GM19043 (cell line): ENCODE measurements at regions not wholly inside any gene's neighbourhood (a gene's known extent, or its start where the extent isn't known, plus 50 kb on each side); places are given as distances from the start of the nearest gene placed in this dataset.
"Not testable (repeated sequence)": the region's sequence is repeated elsewhere in the genome, so short reads cannot be mapped to it uniquely, and the experiment has no call there.

Source experiments
- ATAC-seq: cut with Tn5 transposase; IDR thresholded peaks from one replicate; pipeline ENCODE4 v1.9.1; 2021; ENCODE audit warnings: low read depth; ENCODE audit not compliant: unreplicated experiment

GRCh38 chr18:78239090-78239457 lies 740.5 kb upstream of the SALL3 start:
- no peak for ATAC-seq

DNA sequence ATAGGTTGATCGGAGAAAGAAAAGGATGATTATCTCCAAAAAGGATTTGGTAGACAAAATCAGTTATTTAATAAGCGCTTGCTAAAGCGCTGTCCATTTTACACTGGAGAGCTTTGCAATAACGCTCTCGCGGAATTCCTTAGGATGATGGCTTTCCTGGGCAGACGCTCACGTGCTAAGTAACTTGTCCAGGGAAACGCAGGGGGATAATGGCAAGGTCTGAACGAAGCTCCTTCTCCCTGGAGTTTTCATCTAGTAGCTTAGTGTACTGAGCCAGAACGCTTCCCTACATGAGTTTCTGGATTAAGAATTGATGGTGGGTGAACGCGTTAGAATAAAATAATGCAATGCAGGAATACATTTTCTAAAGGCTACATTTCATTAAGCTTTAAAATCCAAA lies 739.5 kb upstream of the SALL3 start:
- no peak for ATAC-seq

GRCh38 chr18:78240627-78241252 lies 738.9 kb upstream of the SALL3 start:
- no peak for ATAC-seq

- no peak for ATAC-seq
Measured at GRCh38 chr18:78241535-78242253, 737.9 kb upstream of the SALL3 start.

DNA sequence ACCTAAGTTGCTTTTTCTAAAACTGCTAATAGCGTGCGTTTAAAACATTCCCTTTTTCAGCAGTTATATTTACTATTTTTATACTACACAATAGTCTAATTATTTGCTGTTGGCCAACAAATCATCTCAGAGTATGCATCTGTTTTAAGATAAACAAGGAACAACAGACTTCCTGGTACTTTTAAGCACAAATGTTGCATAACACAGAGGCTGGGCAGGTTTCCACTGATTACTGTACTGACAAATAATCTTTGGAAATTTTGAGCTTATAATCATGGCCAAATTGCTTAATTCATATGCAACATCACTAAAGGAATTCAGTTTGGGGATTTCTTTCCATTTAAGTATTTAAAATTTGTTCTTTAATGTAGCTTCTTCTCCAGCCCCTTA lies 737.4 kb upstream of the SALL3 start:
- no peak for ATAC-seq

- ATAC-seq: no peak
Measured at GRCh38 chr18:78242806-78243205, 736.8 kb upstream of the SALL3 start.

GRCh38 chr18:78244779-78245178 lies 734.8 kb upstream of the SALL3 start:
- ATAC-seq: no peak

GRCh38 chr18:78245451-78245850 lies 734.2 kb upstream of the SALL3 start:
- ATAC-seq: no peak

GRCh38 chr18:78246050-78246449 lies 733.6 kb upstream of the SALL3 start:
- ATAC-seq: no peak

- no peak for ATAC-seq
Measured at GRCh38 chr18:78246588-78246987, 733.0 kb upstream of the SALL3 start.

DNA sequence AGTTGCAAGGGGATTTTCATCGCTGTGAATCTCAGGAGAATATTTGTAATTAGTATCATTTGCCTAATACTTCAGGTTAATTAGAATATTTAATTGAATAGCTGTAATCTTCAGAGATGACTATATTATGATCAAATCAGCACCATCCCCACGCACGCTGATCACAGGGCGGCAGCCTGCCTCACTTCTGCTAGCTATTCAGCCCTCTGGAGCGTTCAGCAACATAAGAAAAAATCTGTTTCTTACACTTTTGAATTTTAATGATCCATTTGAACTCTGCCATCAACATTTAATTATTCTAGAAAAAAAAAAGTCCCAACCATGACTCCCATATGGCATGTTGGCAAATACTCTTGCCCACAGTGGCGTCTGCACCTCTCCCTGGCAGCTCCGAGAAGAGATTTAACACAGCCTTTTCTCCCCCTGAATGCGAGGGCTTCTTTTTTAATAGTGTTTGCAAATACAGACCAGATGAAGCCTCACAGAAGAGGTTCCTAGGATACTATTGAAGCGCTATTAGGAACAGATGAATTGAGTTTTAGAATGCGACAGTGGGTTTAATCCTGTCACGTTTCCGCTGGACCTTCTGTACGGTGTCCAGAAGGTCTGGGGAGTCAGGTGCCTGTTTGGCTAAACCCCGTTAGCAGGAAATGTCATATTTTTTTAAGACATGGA lies 731.9 kb upstream of the SALL3 start:
- no peak for ATAC-seq

DNA sequence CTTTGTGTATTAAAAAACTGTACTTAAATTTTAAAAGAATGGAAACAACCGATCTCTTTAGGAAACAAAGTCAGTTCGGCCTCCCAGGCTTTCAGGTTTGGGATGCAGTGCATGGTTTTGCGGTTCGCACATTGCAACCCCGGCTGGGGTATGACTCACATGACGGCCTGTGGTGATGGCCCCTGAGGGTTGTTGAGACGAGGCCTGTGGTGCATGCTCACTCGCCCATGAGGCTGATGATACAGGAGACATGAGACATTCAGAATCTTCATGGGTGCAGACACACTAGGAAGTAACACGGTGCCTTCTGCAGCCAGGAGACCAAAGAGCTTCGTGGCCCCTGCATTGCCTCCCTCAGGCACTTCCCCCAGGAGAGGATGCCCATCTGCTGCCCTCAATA lies 724.6 kb upstream of the SALL3 start:
- ATAC-seq: no peak

DNA sequence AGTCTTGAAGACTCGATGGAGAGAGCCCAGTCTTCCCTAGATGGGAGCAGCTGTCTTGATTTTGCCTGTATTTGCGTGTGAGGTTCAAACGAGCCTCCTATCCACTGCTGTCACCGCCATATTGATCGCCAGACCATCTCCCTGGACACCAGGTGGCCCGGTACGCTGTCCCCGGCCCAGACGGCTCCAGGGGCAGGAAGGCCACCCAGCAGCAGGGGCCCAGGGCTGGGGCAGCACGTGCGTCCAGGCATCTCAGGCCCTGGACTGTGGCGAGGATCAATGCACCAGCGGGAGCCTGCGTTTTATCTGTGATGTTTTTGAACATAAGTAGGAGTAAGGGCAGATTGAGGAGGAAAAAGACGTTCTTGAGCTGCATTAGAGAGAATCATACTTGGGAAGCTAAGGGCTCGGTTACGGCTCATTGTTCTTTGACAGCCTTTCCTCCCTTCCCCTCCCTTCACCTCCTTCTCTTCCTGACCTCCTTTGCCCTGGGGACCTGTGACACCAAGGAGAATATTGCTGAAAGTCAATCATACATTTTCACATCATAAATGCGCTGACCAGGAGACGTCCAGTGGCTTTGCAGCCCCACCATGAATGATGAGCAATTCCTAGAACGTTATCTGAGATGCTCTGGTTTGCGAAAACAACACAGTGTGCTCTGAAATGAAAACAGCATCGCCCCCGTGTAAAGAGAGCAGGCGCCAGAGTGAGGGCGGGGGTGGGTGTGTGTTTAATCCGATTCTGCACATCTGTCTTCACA lies 711.2 kb upstream of the SALL3 start:
- ATAC-seq: no peak

DNA sequence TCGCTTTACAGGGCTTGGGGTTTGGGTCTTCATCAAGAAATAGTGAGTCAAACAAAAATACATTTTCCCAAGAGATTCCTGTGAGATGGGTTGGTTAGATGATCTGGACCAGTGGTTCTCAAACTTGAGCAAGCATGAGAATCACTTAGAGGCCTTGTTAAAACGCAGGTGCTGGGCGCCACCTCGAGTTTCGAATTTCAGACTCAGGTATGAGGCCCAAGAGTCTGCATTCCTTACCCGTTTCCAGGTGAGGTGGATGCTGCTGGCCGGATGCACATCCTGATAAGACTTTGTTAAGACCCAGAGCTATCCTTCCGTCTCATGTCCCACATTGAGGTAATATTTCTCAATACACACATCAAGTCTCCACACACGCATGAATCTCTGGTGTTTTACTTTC lies 707.8 kb upstream of the SALL3 start:
- ATAC-seq: no peak

GRCh38 chr18:78273876-78274275 lies 705.7 kb upstream of the SALL3 start:
- ATAC-seq: no peak

DNA sequence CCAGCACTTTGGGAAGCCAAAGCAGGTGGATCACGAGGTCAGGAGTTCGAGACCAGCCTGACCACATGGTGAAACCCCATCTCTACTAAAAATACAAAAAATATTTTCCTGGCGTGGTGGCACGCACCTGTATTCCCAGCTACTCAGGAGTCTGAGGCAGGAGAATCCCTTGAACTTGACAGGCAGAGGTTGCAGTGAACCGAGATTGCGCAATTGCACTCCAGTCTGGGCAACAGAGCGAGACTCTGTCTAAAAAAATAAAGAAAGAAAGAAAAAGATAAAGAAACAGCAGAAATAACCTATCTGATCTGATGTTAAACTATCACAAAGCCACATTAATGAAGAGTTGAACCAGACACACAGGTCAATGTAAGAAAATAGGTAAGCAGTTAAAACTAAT lies 696.2 kb upstream of the SALL3 start:
- ATAC-seq: not testable (repeated sequence)

DNA sequence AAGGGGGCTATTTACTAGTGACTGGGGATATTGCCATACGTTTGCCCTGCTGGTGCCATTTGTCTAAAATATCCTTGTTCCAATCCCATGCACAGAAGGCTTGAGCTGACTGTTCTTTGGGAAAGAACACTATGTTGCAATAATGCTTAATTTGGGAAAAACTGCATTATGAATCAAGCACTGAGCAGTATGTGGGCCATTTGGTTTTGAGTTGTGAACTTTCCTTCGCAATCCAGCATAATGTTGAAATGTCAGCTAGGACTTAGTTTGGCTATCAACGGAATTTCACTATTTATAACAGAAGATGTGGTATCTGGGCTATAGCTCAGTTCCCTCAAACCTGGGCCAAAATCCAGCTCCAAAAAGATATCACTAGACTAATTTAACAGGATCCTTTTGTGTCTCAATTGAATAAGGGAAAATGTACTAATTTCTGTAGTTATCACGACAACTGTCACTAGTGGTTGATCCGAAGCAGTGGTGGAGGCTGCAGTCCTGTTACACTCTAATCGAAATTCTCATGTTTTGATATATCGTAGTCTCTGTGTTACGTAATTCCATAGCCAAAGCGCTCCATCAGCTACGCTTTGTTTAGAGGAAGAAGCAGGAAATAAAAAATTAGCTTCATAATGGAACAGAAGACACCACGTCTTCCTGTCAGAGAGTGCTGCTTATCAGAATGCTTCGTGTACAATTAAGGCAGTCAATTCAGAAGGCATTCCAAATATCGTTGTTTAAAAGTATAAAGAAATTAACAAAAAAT lies 686.8 kb upstream of the SALL3 start:
- ATAC-seq: no peak

DNA sequence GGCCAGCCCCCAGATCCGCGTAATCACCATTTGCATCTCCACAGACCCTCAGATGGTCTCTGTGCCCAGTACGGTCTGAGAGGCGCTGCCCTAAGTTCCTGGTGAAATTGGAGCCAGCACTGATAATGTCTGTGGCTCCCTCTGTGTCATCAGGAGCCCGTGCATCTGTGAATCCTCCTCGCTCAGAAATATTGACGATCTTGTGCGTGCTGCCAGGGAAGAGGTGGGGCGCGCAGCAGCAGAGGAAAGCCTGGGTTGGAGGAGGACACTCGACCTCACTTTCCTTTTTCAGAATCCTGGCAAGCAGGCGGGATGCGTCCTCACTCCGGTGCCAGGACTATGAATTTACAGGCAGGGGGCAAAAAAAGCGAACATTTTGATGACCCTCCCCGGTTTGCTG lies 686.1 kb upstream of the SALL3 start:
- ATAC-seq: no peak

DNA sequence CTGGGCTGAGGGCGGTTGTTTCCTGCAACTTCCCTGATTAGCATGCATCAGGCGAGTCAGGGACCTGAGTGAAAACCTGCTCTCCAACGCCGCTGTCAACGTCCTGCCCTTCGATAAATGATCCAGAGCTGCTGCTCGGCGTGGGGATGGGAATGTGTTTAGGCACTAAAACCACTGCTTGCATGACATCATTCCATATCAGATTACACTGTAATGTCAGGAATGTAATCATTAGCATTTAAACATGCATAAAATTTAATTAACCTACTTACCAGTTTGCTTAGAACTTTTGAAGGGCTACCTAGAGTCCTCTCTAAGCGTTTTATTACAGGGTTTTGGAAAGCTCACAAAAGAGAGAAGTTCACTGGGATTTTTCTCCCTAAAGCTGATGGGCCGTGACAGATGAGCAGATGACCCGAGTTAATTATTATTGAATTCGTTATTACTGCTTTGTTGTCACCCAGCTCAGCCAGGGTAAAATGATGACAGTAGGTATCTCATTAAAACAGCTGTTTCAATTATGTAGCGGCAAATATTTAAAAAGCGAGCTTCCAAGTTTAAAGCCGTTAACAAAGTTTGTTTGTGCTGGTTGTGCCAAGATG lies 685.6 kb upstream of the SALL3 start:
- no peak for ATAC-seq

DNA sequence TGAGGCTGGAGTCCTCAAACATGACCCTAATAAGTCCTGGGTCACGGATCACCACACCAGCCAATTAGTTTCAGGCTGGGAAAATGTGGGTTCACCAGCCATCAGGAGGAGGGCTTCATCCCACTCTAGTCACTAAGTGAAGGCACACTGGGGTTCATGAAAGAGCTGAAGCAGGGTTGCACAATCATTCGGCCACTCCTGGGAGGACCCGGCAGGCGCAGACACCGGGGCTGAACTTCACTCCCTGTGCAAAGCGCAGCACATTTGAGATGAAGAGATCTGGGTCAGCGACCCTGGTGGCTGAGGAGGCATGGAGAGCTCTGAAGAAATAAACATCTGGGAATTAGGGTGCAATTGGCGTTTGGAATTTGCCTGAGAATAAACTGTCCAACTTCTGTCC lies 684.4 kb upstream of the SALL3 start:
- no peak for ATAC-seq
